Left lung (tissue), 4 donors: ENCODE measurements at regions not wholly inside any gene's neighbourhood (a gene's known extent, or its start where the extent isn't known, plus 50 kb on each side); places are given as distances from the start of the nearest gene placed in this dataset.

ENCODE experiments used
- ATAC-seq: fragments of 200-7000 bp; cut with Tn5 transposase; one replicate; pipeline ENCODE4 v1.9.1; 2020; ENCODE audit warnings: moderate library complexity
- DNase-seq, 4 donors: peaks; one replicate each; pipeline ENCODE4 v3.0.0-alpha.2; 2013 to 2020
- H3K27ac ChIP-seq, 2 donors: fragments of 200-600 bp; sonication (generic) in 1 of 2; one replicate each; pipeline versions ENCODE4 v1.5.0 to v1.8.0; 2020 to 2021
- H3K27me3 ChIP-seq, 2 donors: fragments of 200-600 bp; sonication (generic) in 1 of 2; one replicate each; pipeline versions ENCODE4 v1.5.0 to v1.8.0; 2020 to 2021
- H3K36me3 ChIP-seq, 2 donors: fragments of 200-600 bp; sonication (generic) in 1 of 2; one replicate each; pipeline versions ENCODE4 v1.5.0 to v1.8.0; 2020 to 2021
- H3K4me1 ChIP-seq, 2 donors: fragments of 200-600 bp; one replicate each; pipeline ENCODE4 v1.8.0; 2021
- H3K4me3 ChIP-seq, 2 donors: fragments of 200-600 bp; sonication (generic) in 1 of 2; one replicate each; pipeline versions ENCODE4 v1.5.0 to v1.8.0; 2020 to 2021; ENCODE audit warnings: mild to moderate bottlenecking in 1 of 2
- H3K9me3 ChIP-seq, 2 donors: fragments of 200-600 bp; sonication (generic) in 1 of 2; one replicate each; pipeline versions ENCODE4 v1.5.0 to v1.8.0; 2020 to 2021
- CTCF ChIP-seq, 2 donors: fragments of 200-600 bp; sonication (generic) in 1 of 2; IDR thresholded peaks; one replicate each; pipeline versions ENCODE4 v1.5.0 to v1.8.0; 2021; ENCODE audit warnings: antibody characterized with exemption in 2 of 2
- intact Hi-C, 2 donors: fragments of 100-400 bp; cut with DNase I; formaldehyde crosslinking; loops; one replicate each; pipeline versions ENCODE4 v1.11.2 to v1.14.2; 2022
- donor health status: DM: no; HTN: yes; CAD: no.
- donor health status: DM: no; HTN: no; CAD: no.

- ATAC-seq (no peak), DNase-seq (no peak)
- no peaks in the 10 kb centered on the region for H3K4me1 ChIP-seq
- no peak overlapping the region for H3K4me3 ChIP-seq
- no peak for TF ChIP-seq CTCF (IDR thresholded peaks at IDR 0.05)
- intact Hi-C loops: no loop called here
- no peak overlapping the region for H3K27ac ChIP-seq
- no peaks in the 10 kb centered on the region for H3K27me3 ChIP-seq
- no peaks in the 10 kb centered on the region for H3K9me3 ChIP-seq
- H3K36me3 ChIP-seq: no peaks in the 10 kb centered on the region
Measured at GRCh38 chr2:122741403-122741802, 986.0 kb downstream of the TSN start.

- Histone ChIP-seq H3K9me3 (no peaks in the 10 kb centered on the region), H3K27ac (no peak overlapping the region), H3K36me3 (no peaks in the 10 kb centered on the region), H3K4me1 (no peaks in the 10 kb centered on the region), H3K4me3 (no peak overlapping the region), H3K27me3 (no peaks in the 10 kb centered on the region)
- ATAC-seq: no peak
- intact Hi-C loops: no loop called here
- no peak for TF ChIP-seq CTCF (IDR thresholded peaks at IDR 0.05)
- no peak for DNase-seq
Measured at GRCh38 chr2:122743021-122743675, 987.7 kb downstream of the TSN start.

GRCh38 chr2:122745603-122746002 is 990.2 kb downstream of the TSN start:
- Histone ChIP-seq H3K27ac (no peak overlapping the region), H3K4me1 (no peaks in the 10 kb centered on the region), H3K27me3 (no peaks in the 10 kb centered on the region), H3K36me3 (no peaks in the 10 kb centered on the region), H3K4me3 (no peak overlapping the region), H3K9me3 (no peaks in the 10 kb centered on the region)
- intact Hi-C loops: no loop called here
- ATAC-seq (no peak), DNase-seq (no peak)
- no peak for TF ChIP-seq CTCF (IDR thresholded peaks at IDR 0.05)

DNA sequence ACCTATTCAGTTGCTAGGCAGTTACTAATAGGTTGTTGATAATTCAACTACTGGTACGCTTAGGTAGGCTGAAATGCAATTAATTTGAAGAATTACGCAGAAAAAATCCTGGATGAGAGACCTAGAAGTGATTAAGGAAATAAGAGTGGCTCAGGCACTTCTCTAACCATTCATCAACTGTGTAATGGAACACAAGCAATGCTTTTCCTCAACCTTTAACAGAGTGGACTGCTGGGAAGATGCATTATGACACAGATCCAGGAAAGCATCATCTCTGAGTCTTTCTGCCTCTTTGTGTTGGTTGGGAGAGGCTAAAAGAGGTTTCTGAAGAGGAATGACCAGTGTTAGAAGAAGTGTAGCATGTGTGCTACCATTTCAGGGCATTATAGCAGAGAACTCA is 992.2 kb downstream of the TSN start:
- no peaks in the 10 kb centered on the region for H3K36me3 ChIP-seq
- no peak overlapping the region for H3K27ac ChIP-seq
- ATAC-seq (no peak), DNase-seq (no peak)
- H3K27me3 ChIP-seq: no peaks in the 10 kb centered on the region
- H3K9me3 ChIP-seq: no peaks in the 10 kb centered on the region
- no peak for TF ChIP-seq CTCF (IDR thresholded peaks at IDR 0.05)
- intact Hi-C loops: no loop called here
- no peak overlapping the region for H3K4me3 ChIP-seq
- H3K4me1 ChIP-seq: no peaks in the 10 kb centered on the region

GRCh38 chr2:122748552-122749011 is 993.1 kb downstream of the TSN start:
- no peaks in the 10 kb centered on the region for H3K4me1 ChIP-seq

More at GRCh38 chr2:122748552-122749011, 993.1 kb downstream of the TSN start:
- H3K36me3 ChIP-seq: no peaks in the 10 kb centered on the region
- H3K27me3 ChIP-seq: no peaks in the 10 kb centered on the region
- DNase-seq (no peak), ATAC-seq (no peak)
- no peak for TF ChIP-seq CTCF (IDR thresholded peaks at IDR 0.05)
- no peak overlapping the region for H3K4me3 ChIP-seq
- no peaks in the 10 kb centered on the region for H3K9me3 ChIP-seq
- intact Hi-C loops: no loop called here
- H3K27ac ChIP-seq: no peak overlapping the region
